ENCODE measurements at regions not wholly inside any gene's neighbourhood (a gene's known extent, or its start where the extent isn't known, plus 50 kb on each side); places are given as distances from the start of the nearest gene placed in this dataset.

GRCh38 chr16:5510819-5511370 lies 413.3 kb upstream of the EEF2KMT start:
- H3K4me3 ChIP-seq (ENCODE audit: low read length) = no peak overlapping the region
- no peak for DNase-seq (ENCODE audit: low read depth)
- TF ChIP-seq, protein P1, sequence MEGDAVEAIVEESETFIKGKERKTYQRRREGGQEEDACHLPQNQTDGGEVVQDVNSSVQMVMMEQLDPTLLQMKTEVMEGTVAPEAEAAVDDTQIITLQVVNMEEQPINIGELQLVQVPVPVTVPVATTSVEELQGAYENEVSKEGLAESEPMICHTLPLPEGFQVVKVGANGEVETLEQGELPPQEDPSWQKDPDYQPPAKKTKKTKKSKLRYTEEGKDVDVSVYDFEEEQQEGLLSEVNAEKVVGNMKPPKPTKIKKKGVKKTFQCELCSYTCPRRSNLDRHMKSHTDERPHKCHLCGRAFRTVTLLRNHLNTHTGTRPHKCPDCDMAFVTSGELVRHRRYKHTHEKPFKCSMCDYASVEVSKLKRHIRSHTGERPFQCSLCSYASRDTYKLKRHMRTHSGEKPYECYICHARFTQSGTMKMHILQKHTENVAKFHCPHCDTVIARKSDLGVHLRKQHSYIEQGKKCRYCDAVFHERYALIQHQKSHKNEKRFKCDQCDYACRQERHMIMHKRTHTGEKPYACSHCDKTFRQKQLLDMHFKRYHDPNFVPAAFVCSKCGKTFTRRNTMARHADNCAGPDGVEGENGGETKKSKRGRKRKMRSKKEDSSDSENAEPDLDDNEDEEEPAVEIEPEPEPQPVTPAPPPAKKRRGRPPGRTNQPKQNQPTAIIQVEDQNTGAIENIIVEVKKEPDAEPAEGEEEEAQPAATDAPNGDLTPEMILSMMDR (IDR thresholded peaks at IDR 0.05; ENCODE audit: insufficient read depth, low read depth, low read length, missing control alignments) = no peak

GRCh38 chr16:5509794-5510193 lies 412.2 kb upstream of the EEF2KMT start:
- TF ChIP-seq, protein P1 (IDR thresholded peaks at IDR 0.05; ENCODE audit: insufficient read depth, low read depth, low read length, missing control alignments) = no peak
- H3K4me3 ChIP-seq (ENCODE audit: low read length) = no peak overlapping the region
- DNase-seq (ENCODE audit: low read depth) = no peak

DNA sequence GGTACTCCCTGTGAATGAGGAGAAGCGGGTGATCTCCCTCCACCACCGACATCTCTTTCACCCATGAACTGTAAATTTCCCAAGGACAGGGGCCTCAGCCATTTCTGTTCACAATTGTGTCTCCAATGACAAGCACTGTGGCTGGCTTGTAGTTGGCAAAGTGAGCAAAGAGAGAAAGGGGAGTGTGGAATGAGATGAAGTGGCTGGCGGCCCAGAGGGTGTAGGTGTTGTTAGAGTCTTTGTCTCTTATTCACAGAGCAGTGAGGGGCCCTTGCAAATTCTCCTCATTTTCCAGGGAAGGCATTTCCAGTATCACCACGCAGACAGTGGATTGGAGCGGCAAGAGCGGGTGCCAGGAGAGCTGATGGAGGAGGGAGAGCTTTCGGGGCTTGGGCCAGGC lies 411.7 kb upstream of the EEF2KMT start:
- no peak overlapping the region for H3K4me3 ChIP-seq (ENCODE audit: low read length)
- TF ChIP-seq, protein P1 (IDR thresholded peaks at IDR 0.05; ENCODE audit: insufficient read depth, low read depth, low read length, missing control alignments) = no peak
- no peak for DNase-seq (ENCODE audit: low read depth)

DNA sequence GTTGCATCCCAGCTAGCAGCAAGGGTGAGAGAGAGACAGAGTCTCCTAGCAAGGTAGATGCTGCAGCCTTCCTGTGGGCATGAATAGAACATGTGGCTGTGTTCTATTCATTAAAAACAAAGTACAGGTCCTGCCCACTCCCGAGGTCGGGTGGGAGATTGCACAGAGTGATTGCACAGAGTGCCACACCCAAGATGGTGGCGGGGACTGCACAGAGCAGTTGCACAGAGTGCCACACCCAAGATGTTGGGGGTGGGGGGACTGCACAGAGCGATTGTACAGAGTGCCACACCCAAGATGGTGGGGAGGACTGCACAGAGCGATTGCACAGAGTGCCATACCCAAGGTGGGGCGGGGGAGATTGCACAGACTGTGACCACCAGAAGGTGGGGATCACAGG lies 410.8 kb upstream of the EEF2KMT start:
- no peak for DNase-seq (ENCODE audit: low read depth)
- H3K4me3 ChIP-seq (ENCODE audit: low read length) = no peak overlapping the region
- TF ChIP-seq, protein P1 (IDR thresholded peaks at IDR 0.05; ENCODE audit: insufficient read depth, low read depth, low read length, missing control alignments) = no peak

DNA sequence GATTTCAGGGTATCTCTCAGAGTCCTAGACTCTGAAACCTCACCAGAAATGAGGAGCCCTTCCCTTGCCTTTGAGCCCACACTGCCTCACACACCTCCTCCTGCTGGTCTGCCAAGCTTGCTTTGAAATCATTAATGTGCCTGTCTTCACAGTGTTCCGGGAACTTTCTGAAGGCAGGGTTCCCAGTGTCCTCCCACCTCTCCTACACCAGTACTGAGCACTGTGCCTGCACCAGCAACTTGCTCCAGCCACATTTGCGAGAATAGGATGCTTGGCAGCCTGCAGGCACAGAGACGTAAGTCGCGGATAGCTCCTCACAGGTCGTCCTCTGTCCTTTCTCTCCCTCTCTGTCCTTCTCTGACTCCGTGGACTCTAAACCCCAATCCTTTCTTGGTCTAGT lies 408.4 kb upstream of the EEF2KMT start:
- DNase-seq (ENCODE audit: low read depth) = no peak
- TF ChIP-seq, protein P1 (IDR thresholded peaks at IDR 0.05; ENCODE audit: insufficient read depth, low read depth, low read length, missing control alignments) = no peak
- no peak overlapping the region for H3K4me3 ChIP-seq (ENCODE audit: low read length)

DNA sequence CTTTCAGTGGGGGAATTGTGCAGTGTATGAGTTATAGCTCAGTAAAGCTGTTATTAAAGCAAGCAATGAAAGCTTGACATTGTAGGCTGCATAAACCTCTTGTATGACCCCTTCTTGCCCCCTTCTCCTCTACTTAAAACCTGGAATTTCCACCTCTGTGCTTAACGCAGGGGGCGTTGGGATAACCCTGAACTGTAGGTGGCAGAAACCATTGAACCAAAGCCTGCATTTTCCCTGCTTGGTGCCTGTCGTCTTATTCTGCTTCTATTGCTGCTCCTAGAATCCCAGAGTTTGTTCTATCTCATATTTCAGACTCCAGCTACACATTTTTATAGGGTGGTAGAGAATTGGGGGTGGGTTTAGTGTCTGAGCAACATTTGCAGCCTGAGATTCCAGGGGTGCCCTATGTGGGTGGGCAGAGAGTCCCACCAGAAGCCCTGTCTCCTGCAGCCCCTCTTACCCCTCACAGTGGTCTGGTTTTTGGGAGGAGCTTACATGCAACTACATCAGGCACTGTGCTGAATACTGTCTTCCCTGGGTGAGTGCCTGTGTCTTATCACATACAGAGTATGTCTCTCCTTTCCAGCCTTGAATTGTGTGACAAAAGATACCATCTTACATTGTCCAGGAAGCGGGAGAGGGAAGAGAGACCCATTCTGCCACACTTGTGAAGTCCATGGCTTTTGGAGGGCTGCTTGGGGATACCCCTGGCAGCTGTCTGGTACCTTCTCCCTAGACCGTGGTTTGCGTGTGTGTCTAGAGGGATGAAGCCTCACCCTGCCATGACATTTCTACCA lies 407.7 kb upstream of the EEF2KMT start:
- TF ChIP-seq, protein P1 (IDR thresholded peaks at IDR 0.05; ENCODE audit: insufficient read depth, low read depth, low read length, missing control alignments) = no peak
- H3K4me3 ChIP-seq (ENCODE audit: low read length) = no peak overlapping the region
- no peak for DNase-seq (ENCODE audit: low read depth)

Data from epithelial cell of esophagus (primary cell).